ENCODE measurements at regions not wholly inside any gene's neighbourhood (a gene's known extent, or its start where the extent isn't known, plus 50 kb on each side); places are given as distances from the start of the nearest gene placed in this dataset.

GRCh38 chr4:72679666-72680065 lies 110.6 kb upstream of the ADAMTS3 start:
- no peaks in the 10 kb centered on the region for H3K36me3 Mint-ChIP-seq
- intact Hi-C loops (cut with micrococcal nuclease) = no loop called here
- WGBS (ENCODE audit: insufficient coverage) = 25% methylated on average over 1 of the region's 2 CpGs

GRCh38 chr4:72677886-72678285 lies 108.9 kb upstream of the ADAMTS3 start:
- Histone ChIP-seq H3K9me3 (replicated peaks in 1 of 2; ENCODE audit: control insufficient read depth in 1 of 2, insufficient read depth in 1 of 2, low read length in 2 of 2) (peaks cover 0 to 12% of the 10 kb centered on the region in 2 donors), H3K27me3 (ENCODE audit: control insufficient read depth in 2 of 2, insufficient read depth in 2 of 2, low read length in 2 of 2) (no peaks in the 10 kb centered on the region), H4K20me1 (ENCODE audit: insufficient read depth, low read length) (no peaks in the 10 kb centered on the region), H3K9ac (ENCODE audit: insufficient read depth, low read length, poor library complexity, severe bottlenecking) (no peak overlapping the region), H3K36me3 (replicated peaks in 1 of 2; ENCODE audit: control insufficient read depth in 1 of 2, insufficient read depth in 2 of 2, low read length in 2 of 2) (no peaks in the 10 kb centered on the region), H3K4me2 (replicated peaks; ENCODE audit: extremely low read depth, low read length, poor library complexity, severe bottlenecking) (no peak overlapping the region), H3K4me1 (ENCODE audit: control insufficient read depth in 1 of 2, insufficient read depth in 2 of 2, low read length in 2 of 2) (no peaks in the 10 kb centered on the region), H3K27ac (ENCODE audit: low read depth in 1 of 2, low read length in 2 of 2) (no peak overlapping the region), H2AFZ (ENCODE audit: insufficient read depth, low read depth, low read length, poor library complexity, severe bottlenecking) (no peak overlapping the region), H3K79me2 (ENCODE audit: insufficient read depth, low read length) (no peaks in the 10 kb centered on the region), H3K4me3 (replicated peaks in 1 of 3; ENCODE audit: low read depth in 2 of 3, low read length in 3 of 3) (no peak overlapping the region)
- DNase-seq = no peak
- Mint-ChIP-seq H3K27me3 (ENCODE audit: low read depth in 3 of 3) (peaks cover 0 to 3% (median 1%) of the 10 kb centered on the region in 3 donors), H3K27ac (no peak overlapping the region), H3K9me3 (peaks cover 0 to 17% (median 6%) of the 10 kb centered on the region in 7 donors), H3K4me1 (no peaks in the 10 kb centered on the region), H3K36me3 (no peaks in the 10 kb centered on the region), H3K4me3 (no peak overlapping the region)
- no peak for TF ChIP-seq CTCF (IDR thresholded peaks at IDR 0.05)
- intact Hi-C loops (cut with micrococcal nuclease) = no loop called here

More at GRCh38 chr4:72679666-72680065, 110.6 kb upstream of the ADAMTS3 start:
- H3K4me2 ChIP-seq (replicated peaks; ENCODE audit: extremely low read depth, low read length, poor library complexity, severe bottlenecking) = no peak overlapping the region
- H3K9me3 ChIP-seq (replicated peaks in 1 of 2; ENCODE audit: control insufficient read depth in 1 of 2, insufficient read depth in 1 of 2, low read length in 2 of 2) = peaks cover 0 to 12% of the 10 kb centered on the region in 2 donors
- H3K4me1 Mint-ChIP-seq = no peaks in the 10 kb centered on the region
- no peaks in the 10 kb centered on the region for H3K4me1 ChIP-seq (ENCODE audit: control insufficient read depth in 1 of 2, insufficient read depth in 2 of 2, low read length in 2 of 2)
- no peak overlapping the region for H2AFZ ChIP-seq (ENCODE audit: insufficient read depth, low read depth, low read length, poor library complexity, severe bottlenecking)
- no peak for TF ChIP-seq CTCF (IDR thresholded peaks at IDR 0.05)
- H3K4me3 Mint-ChIP-seq = no peak overlapping the region
- peaks cover under 1 to 24% (median 9%) of the 10 kb centered on the region in 7 donors for H3K9me3 Mint-ChIP-seq
- no peaks in the 10 kb centered on the region for H3K79me2 ChIP-seq (ENCODE audit: insufficient read depth, low read length)
- H3K27ac ChIP-seq (ENCODE audit: low read depth in 1 of 2, low read length in 2 of 2) = no peak overlapping the region
- peaks cover 0 to 3% (median 1%) of the 10 kb centered on the region in 3 donors for H3K27me3 Mint-ChIP-seq (ENCODE audit: low read depth in 3 of 3)
- H3K27me3 ChIP-seq (ENCODE audit: control insufficient read depth in 2 of 2, insufficient read depth in 2 of 2, low read length in 2 of 2) = no peaks in the 10 kb centered on the region
- no peak for DNase-seq
- no peak overlapping the region for H3K27ac Mint-ChIP-seq
- H4K20me1 ChIP-seq (ENCODE audit: insufficient read depth, low read length) = no peaks in the 10 kb centered on the region
- H3K9ac ChIP-seq (ENCODE audit: insufficient read depth, low read length, poor library complexity, severe bottlenecking) = no peak overlapping the region
- no peak overlapping the region for H3K4me3 ChIP-seq (replicated peaks in 1 of 3; ENCODE audit: low read depth in 2 of 3, low read length in 3 of 3)
- no peaks in the 10 kb centered on the region for H3K36me3 ChIP-seq (replicated peaks in 1 of 2; ENCODE audit: control insufficient read depth in 1 of 2, insufficient read depth in 2 of 2, low read length in 2 of 2)
